IMR-90 (cell line): ENCODE measurements at regions not wholly inside any gene's neighbourhood (a gene's known extent, or its start where the extent isn't known, plus 50 kb on each side); places are given as distances from the start of the nearest gene placed in this dataset.

Experiments used
- ATAC-seq: fragments of 200-7000 bp; cut with Tn5 transposase; 2 replicates; pipeline ENCODE4 v1.9.1; 2020; ENCODE audit warnings: low read depth, mild to moderate bottlenecking, moderate library complexity
- BruUV-seq: library from RNA; stranded (reverse); fragments of 400-500 nt; replicated peaks from 2 replicates; lab custom pipeline; 2021; lab: Mats Ljungman, UMichigan
- CTCF ChIA-PET: fragments of 300-600 bp; formaldehyde crosslinking; extraction: SDS; loops from one replicate; lab custom pipeline; 2021; ENCODE audit warnings: antibody characterized with exemption; lab: Yijun Ruan, JAX
- POLR2A ChIA-PET: fragments of 300-600 bp; sonication (Branson Sonifier 250); formaldehyde crosslinking; loops from one replicate; lab custom pipeline; 2022; ENCODE audit warnings: antibody characterized with exemption; ENCODE audit not compliant: unreplicated experiment; lab: Charles Lee
- DNase-seq: peaks from one replicate; pipeline ENCODE4 v3.0.0; 2013
- H2AFZ ChIP-seq: replicated peaks from 2 replicates; pipeline ENCODE3; 2013; ENCODE audit warnings: low read length, mild to moderate bottlenecking; ENCODE audit not compliant: poor library complexity
- H2AK5ac ChIP-seq: 2 replicates; pipeline ENCODE4 v1.6.1; 2013; ENCODE audit warnings: low read depth, low read length, inconsistent platforms
- H2AK9ac ChIP-seq: replicated peaks from 2 replicates; pipeline ENCODE3; 2013; ENCODE audit warnings: mild to moderate bottlenecking, low read depth, low read length, moderate library complexity; ENCODE audit not compliant: poor library complexity
- H2BK120ac ChIP-seq: 2 replicates; pipeline ENCODE4 v1.6.1; 2013; ENCODE audit warnings: low read depth, low read length, inconsistent platforms
- H2BK15ac ChIP-seq: 3 replicates; pipeline ENCODE4 v1.6.1; 2013; ENCODE audit warnings: low read depth, low read length, inconsistent platforms
- H2BK20ac ChIP-seq: 2 replicates; pipeline ENCODE4 v1.6.1; 2013; ENCODE audit warnings: low read depth, mild to moderate bottlenecking, inconsistent platforms, low read length, moderate library complexity
- H2BK5ac ChIP-seq: 2 replicates; pipeline ENCODE4 v1.6.1; 2013; ENCODE audit warnings: mild to moderate bottlenecking, low read depth, low read length, inconsistent platforms; ENCODE audit not compliant: poor library complexity, severe bottlenecking
- H3K14ac ChIP-seq: replicated peaks from 2 replicates; pipeline ENCODE4 v1.6.1; 2013; ENCODE audit warnings: low read depth, low read length, inconsistent platforms
- H3K18ac ChIP-seq: 2 replicates; pipeline ENCODE4 v1.6.1; 2013; ENCODE audit warnings: low read depth, low read length, control low read depth
- H3K23ac ChIP-seq: 2 replicates; pipeline ENCODE4 v1.6.1; 2013; ENCODE audit warnings: low read depth, low read length, inconsistent platforms
- H3K27ac ChIP-seq: 2 replicates; pipeline ENCODE4 v1.5.1; 2013; ENCODE audit warnings: mild to moderate bottlenecking, control low read depth, low read length; ENCODE audit not compliant: insufficient read depth
- H3K27me3 ChIP-seq: 2 replicates; pipeline ENCODE4 v1.6.1; 2013; ENCODE audit warnings: low read length; ENCODE audit not compliant: control insufficient read depth, insufficient read depth
- H3K36me3 ChIP-seq: 2 replicates; pipeline ENCODE4 v1.6.1; 2013; ENCODE audit warnings: low read length, mixed read lengths; ENCODE audit not compliant: control insufficient read depth, insufficient read depth
- H3K4ac ChIP-seq: 2 replicates; pipeline ENCODE4 v1.6.1; 2013; ENCODE audit warnings: low read depth, low read length, inconsistent platforms
- H3K4me1 ChIP-seq: 2 replicates; pipeline ENCODE4 v1.6.1; 2013; ENCODE audit warnings: low read length, mixed read lengths; ENCODE audit not compliant: control insufficient read depth, insufficient read depth
- H3K4me2 ChIP-seq: 2 replicates; pipeline ENCODE4 v1.6.1; 2013; ENCODE audit warnings: low read depth, mild to moderate bottlenecking, control low read depth, low read length, moderate library complexity
- H3K4me3 ChIP-seq: 2 replicates; pipeline ENCODE4 v1.5.1; 2013; ENCODE audit warnings: low read depth, mild to moderate bottlenecking, control low read depth, low read length, moderate library complexity; ENCODE audit not compliant: insufficient read depth
- H3K56ac ChIP-seq: 2 replicates; pipeline ENCODE4 v1.6.1; 2013; ENCODE audit warnings: low read length, inconsistent platforms; ENCODE audit not compliant: insufficient read depth; ENCODE audit errors: extremely low read depth
- H3K79me1 ChIP-seq, 2 experiments: 2 replicates each; pipeline ENCODE4 v1.6.1; 2013; ENCODE audit warnings: low read length in 2 of 2, inconsistent platforms in 1 of 2, low read depth in 1 of 2
- H3K9ac ChIP-seq: 2 replicates; pipeline ENCODE4 v1.6.1; 2013; ENCODE audit warnings: low read depth, low read length, control low read depth
- H3K9me1 ChIP-seq: 2 replicates; pipeline ENCODE4 v1.6.1; 2013; ENCODE audit warnings: low read length, inconsistent platforms; ENCODE audit not compliant: insufficient read depth
- H3K9me3 ChIP-seq: 2 replicates; pipeline ENCODE4 v1.6.1; 2013; ENCODE audit warnings: low read length; ENCODE audit not compliant: control insufficient read depth, insufficient read depth
- H4K20me1 ChIP-seq: 2 replicates; pipeline ENCODE4 v1.6.1; 2013; ENCODE audit warnings: low read length, inconsistent platforms; ENCODE audit not compliant: insufficient read depth
- H4K5ac ChIP-seq: 2 replicates; pipeline ENCODE4 v1.6.1; 2013; ENCODE audit warnings: mild to moderate bottlenecking, low read depth, low read length, control low read depth
- H4K8ac ChIP-seq, 2 experiments: 2 replicates each; pipeline ENCODE4 v1.6.1; 2013; ENCODE audit warnings: low read depth in 2 of 2, low read length in 2 of 2, control low read depth in 1 of 2, inconsistent platforms in 1 of 2
- H4K91ac ChIP-seq: 2 replicates; pipeline ENCODE4 v1.6.1; 2013; ENCODE audit warnings: low read depth, low read length, inconsistent platforms; ENCODE audit not compliant: insufficient read depth
- ELK1 ChIP-seq: fragments of 150-350 bp; IDR thresholded peaks from 2 replicates; pipeline ENCODE4 v1.6.1; 2016; ENCODE audit warnings: low read depth, mild to moderate bottlenecking, low read length, moderate library complexity, borderline replicate concordance
- MAFK ChIP-seq: IDR thresholded peaks from 2 replicates; pipeline ENCODE4 v1.6.1; 2012; ENCODE audit warnings: low read depth, low read length, improper control_type of control experiment
- RFX5 ChIP-seq: IDR thresholded peaks from 2 replicates; pipeline ENCODE4 v1.8.0; 2012; ENCODE audit warnings: low read depth, mild to moderate bottlenecking, low read length, moderate library complexity
- USF2 ChIP-seq: fragments of 150-350 bp; IDR thresholded peaks from 2 replicates; pipeline ENCODE4 v1.6.1; 2017; ENCODE audit warnings: mild to moderate bottlenecking, antibody characterized with exemption, low read length, low read depth
- dilution Hi-C: fragments of 300-500 bp; cut with HindIII; formaldehyde crosslinking; loops from one replicate; pipeline ENCODE4 v1.14.3; 2018; ENCODE audit warnings: low sequenced_read_pairs; ENCODE audit not compliant: unreplicated experiment
- in situ Hi-C: fragments of 300-500 bp; cut with MboI; formaldehyde crosslinking; loops from 3 replicates; pipeline ENCODE4 v1.14.3; 2019; ENCODE audit warnings: low sequenced_read_pairs, inconsistent platforms, mixed read lengths
- intact Hi-C: fragments of 100-400 bp; cut with micrococcal nuclease; formaldehyde crosslinking; loops from 2 replicates; pipeline ENCODE4 v1.10.0; 2022

GRCh38 chr6:122238861-122239260 is 160.6 kb upstream of the HSF2 start:
- no peaks in the 10 kb centered on the region for H3K27me3 ChIP-seq
- H3K23ac ChIP-seq, result no peak overlapping the region
- H3K4ac ChIP-seq, result no peak overlapping the region
- no peak overlapping the region for H2BK120ac ChIP-seq
- H3K27ac ChIP-seq, result no peak overlapping the region
- intact Hi-C loops (no loop called here), in situ Hi-C loops (no loop called here), dilution Hi-C loops (no loop called here)
- no peak overlapping the region for H3K14ac ChIP-seq
- TF ChIP-seq USF2, result no peak
- TF ChIP-seq MAFK, result peak; percentile 75
- no peak for TF ChIP-seq ELK1
- no peak for TF ChIP-seq RFX5
- no peaks in the 10 kb centered on the region for H3K9me1 ChIP-seq
- ChIA-PET POLR2A (no interaction called here), CTCF (no interaction called here)
- no peak overlapping the region for H2BK5ac ChIP-seq
- H4K20me1 ChIP-seq, result no peaks in the 10 kb centered on the region
- H3K4me3 ChIP-seq, result no peak overlapping the region
- H3K9me3 ChIP-seq, result no peaks in the 10 kb centered on the region
- no peak overlapping the region for H2AFZ ChIP-seq
- no peak overlapping the region for H3K18ac ChIP-seq
- no peak overlapping the region for H4K91ac ChIP-seq
- BruUV-seq, result no TSS peak
- DNase-seq, result no peak
- H3K56ac ChIP-seq, result no peak overlapping the region
- H3K79me1 ChIP-seq, result no peaks in the 10 kb centered on the region
- no peak overlapping the region for H2AK9ac ChIP-seq
- no peak overlapping the region for H3K9ac ChIP-seq
- no peak overlapping the region for H2BK15ac ChIP-seq
- H3K4me1 ChIP-seq, result no peaks in the 10 kb centered on the region
- H3K36me3 ChIP-seq, result no peaks in the 10 kb centered on the region
- no peak overlapping the region for H4K8ac ChIP-seq
- no peak for ATAC-seq
- no peak overlapping the region for H3K4me2 ChIP-seq
- H4K5ac ChIP-seq, result no peak overlapping the region
- H2BK20ac ChIP-seq, result no peak overlapping the region
- no peak overlapping the region for H2AK5ac ChIP-seq
